ENCODE measurements at regions not wholly inside any gene's neighbourhood (a gene's known extent, or its start where the extent isn't known, plus 50 kb on each side); places are given as distances from the start of the nearest gene placed in this dataset.

DNA sequence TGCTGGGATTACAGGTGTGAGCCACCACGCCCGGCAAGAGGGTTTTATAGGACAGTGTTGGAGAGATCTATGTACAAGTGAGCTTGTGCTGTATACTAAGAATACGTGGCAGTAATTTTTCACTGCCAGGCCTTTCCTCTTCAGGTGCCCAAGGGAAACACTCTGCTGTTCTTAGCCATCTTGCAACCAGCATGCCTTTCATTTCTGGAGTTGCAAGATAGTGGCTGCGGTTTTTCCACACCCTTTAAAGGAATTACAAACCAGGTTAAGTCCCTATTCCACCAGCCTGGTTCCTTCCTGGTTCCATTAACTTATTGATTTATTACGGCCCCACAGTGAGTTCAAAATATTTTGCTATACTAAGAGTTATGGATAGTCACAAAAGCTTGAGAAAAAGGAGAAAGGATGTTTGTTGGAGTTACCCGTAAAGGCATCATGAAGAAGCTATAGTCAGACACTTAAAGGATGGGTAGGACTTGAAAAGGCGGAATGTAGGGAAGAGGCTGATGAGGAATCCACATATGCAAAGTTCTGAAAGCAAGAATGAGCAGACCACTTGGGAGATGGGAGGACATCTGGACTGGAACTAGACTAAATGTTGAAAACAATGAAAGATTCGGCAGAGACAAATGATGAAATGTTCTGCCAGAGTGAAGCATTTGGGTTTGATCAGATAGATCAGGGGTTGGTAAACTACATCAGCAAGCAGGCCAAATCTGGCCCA is 61.4 kb upstream of the ASIP start (continued):
- TF ChIP-seq, protein P1, sequence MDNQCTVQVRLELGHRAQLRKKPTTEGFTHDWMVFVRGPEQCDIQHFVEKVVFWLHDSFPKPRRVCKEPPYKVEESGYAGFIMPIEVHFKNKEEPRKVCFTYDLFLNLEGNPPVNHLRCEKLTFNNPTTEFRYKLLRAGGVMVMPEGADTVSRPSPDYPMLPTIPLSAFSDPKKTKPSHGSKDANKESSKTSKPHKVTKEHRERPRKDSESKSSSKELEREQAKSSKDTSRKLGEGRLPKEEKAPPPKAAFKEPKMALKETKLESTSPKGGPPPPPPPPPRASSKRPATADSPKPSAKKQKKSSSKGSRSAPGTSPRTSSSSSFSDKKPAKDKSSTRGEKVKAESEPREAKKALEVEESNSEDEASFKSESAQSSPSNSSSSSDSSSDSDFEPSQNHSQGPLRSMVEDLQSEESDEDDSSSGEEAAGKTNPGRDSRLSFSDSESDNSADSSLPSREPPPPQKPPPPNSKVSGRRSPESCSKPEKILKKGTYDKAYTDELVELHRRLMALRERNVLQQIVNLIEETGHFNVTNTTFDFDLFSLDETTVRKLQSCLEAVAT (IDR thresholded peaks at IDR 0.05), result no peak

DNA sequence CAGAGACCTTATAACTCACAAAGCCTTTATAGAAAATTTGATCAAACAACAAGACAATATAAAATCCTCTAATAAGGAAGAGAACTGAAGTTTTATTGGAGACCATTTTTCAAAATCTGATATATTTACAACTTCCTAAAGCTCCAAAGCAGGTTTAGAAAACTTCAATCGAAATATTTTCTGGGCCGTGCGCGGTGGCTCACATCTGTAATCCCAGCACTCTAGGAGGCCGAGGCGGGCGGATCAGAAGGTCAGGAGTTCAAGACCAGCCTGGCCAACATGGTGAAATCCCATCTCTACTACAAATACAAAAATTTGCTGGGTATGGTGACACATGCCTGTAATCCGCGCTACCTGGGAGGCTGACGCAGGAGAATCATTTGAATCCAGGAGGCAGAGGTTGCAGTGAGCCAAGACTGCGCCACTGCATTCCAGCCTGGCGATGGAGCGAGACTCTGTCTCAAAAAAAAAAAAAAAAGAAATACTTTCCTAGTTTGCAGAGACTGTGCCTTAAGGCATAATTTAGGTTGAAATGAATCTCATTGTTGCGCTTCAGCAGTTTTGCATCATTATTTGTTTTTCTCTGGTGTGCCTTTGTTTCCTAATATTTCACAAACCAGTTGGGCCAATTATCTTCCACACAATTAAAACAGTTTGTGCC is 60.6 kb upstream of the ASIP start:
- no peak for ATAC-seq
- WGBS (ENCODE audit: insufficient coverage, insufficient replicate concordance, low lambda C conversion rate, missing lambda C conversion rate), result 83% methylated on average over 14 of the region's 14 CpGs
- intact Hi-C loops (cut with micrococcal nuclease; ENCODE audit: unreplicated experiment), result no loop called here
- no peak for FAIRE-seq
- no peak for DNase-seq (ENCODE audit: low read depth, low spot score)
- SMC1A ChIA-PET (ENCODE audit: uncharacterized antibody, unreplicated experiment), result interaction anchor here (1.3 kb wide), 1 partner anchor 10 kb away, joined by 4 read pairs; no protein-coding TSS in a partner anchor
- Histone ChIP-seq H4K20me1 (ENCODE audit: control insufficient read depth, insufficient read depth) (no peaks in the 10 kb centered on the region), H3K9me3 (replicated peaks; ENCODE audit: control insufficient read depth, insufficient read depth, low read length) (no peaks in the 10 kb centered on the region), H3K4me1 (ENCODE audit: control insufficient read depth, insufficient read depth, low read length) (no peaks in the 10 kb centered on the region), H3K79me2 (ENCODE audit: control insufficient read depth, insufficient read depth, low read length) (no peaks in the 10 kb centered on the region), H3K36me3 (ENCODE audit: control insufficient read depth in 2 of 2, insufficient read depth in 2 of 2, low read length in 1 of 2) (no peaks in the 10 kb centered on the region), H3K4me2 (ENCODE audit: control insufficient read depth, insufficient read depth) (no peak overlapping the region), H3K4me3 (no peak overlapping the region), H3K27me3 (replicated peaks in 1 of 2; ENCODE audit: control insufficient read depth in 2 of 2, insufficient read depth in 2 of 2, low read length in 1 of 2) (peaks cover 0 to 4% of the 10 kb centered on the region in 2 experiments; a peak in 1 of 4 replicates), H3K27ac (ENCODE audit: control insufficient read depth, insufficient read depth) (no peak overlapping the region), H2AFZ (ENCODE audit: control insufficient read depth, low read depth, low read length) (no peak overlapping the region), H3K9ac (ENCODE audit: control insufficient read depth, insufficient read depth, low read length) (no peak overlapping the region)
- no TSS peak for BruUV-seq (replicated peaks)
- in situ Hi-C loops (cut with MboI), result no loop called here
- POLR2A ChIA-PET, result no interaction called here
- RAD21 ChIA-PET (ENCODE audit: unreplicated experiment), result no interaction called here
- CTCF ChIA-PET, result no interaction called here
- TF ChIP-seq, protein P2, sequence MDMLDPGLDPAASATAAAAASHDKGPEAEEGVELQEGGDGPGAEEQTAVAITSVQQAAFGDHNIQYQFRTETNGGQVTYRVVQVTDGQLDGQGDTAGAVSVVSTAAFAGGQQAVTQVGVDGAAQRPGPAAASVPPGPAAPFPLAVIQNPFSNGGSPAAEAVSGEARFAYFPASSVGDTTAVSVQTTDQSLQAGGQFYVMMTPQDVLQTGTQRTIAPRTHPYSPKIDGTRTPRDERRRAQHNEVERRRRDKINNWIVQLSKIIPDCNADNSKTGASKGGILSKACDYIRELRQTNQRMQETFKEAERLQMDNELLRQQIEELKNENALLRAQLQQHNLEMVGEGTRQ (IDR thresholded peaks at IDR 0.05; ENCODE audit: borderline replicate concordance, low read depth, low read length), result no peak
- TF ChIP-seq POLR2AphosphoS2 (IDR thresholded peaks at IDR 0.05; ENCODE audit: low read depth, low read length) (no peak), SMARCA5 (IDR thresholded peaks at IDR 0.05) (no peak), MEF2B (IDR thresholded peaks at IDR 0.05; ENCODE audit: partially characterized antibody, poor library complexity, severe bottlenecking) (no peak), ESRRA (IDR thresholded peaks at IDR 0.05; ENCODE audit: low read length) (no peak), POU2F2 (IDR thresholded peaks at IDR 0.05; ENCODE audit: borderline replicate concordance, low read depth, low read length) (no peak), RELA (IDR thresholded peaks at IDR 0.05; ENCODE audit: borderline replicate concordance, partially characterized antibody) (no peak)
- TF ChIP-seq, protein P3, sequence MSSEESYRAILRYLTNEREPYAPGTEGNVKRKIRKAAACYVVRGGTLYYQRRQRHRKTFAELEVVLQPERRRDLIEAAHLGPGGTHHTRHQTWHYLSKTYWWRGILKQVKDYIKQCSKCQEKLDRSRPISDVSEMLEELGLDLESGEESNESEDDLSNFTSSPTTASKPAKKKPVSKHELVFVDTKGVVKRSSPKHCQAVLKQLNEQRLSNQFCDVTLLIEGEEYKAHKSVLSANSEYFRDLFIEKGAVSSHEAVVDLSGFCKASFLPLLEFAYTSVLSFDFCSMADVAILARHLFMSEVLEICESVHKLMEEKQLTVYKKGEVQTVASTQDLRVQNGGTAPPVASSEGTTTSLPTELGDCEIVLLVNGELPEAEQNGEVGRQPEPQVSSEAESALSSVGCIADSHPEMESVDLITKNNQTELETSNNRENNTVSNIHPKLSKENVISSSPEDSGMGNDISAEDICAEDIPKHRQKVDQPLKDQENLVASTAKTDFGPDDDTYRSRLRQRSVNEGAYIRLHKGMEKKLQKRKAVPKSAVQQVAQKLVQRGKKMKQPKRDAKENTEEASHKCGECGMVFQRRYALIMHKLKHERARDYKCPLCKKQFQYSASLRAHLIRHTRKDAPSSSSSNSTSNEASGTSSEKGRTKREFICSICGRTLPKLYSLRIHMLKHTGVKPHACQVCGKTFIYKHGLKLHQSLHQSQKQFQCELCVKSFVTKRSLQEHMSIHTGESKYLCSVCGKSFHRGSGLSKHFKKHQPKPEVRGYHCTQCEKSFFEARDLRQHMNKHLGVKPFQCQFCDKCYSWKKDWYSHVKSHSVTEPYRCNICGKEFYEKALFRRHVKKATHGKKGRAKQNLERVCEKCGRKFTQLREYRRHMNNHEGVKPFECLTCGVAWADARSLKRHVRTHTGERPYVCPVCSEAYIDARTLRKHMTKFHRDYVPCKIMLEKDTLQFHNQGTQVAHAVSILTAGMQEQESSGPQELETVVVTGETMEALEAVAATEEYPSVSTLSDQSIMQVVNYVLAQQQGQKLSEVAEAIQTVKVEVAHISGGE (CRISPR knock-in tag; IDR thresholded peaks at IDR 0.05), result no peak
- TF ChIP-seq, protein P4, sequence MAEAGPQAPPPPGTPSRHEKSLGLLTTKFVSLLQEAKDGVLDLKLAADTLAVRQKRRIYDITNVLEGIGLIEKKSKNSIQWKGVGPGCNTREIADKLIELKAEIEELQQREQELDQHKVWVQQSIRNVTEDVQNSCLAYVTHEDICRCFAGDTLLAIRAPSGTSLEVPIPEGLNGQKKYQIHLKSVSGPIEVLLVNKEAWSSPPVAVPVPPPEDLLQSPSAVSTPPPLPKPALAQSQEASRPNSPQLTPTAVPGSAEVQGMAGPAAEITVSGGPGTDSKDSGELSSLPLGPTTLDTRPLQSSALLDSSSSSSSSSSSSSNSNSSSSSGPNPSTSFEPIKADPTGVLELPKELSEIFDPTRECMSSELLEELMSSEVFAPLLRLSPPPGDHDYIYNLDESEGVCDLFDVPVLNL (IDR thresholded peaks at IDR 0.05; ENCODE audit: low read depth, low read length), result no peak
- TF ChIP-seq, protein P5, sequence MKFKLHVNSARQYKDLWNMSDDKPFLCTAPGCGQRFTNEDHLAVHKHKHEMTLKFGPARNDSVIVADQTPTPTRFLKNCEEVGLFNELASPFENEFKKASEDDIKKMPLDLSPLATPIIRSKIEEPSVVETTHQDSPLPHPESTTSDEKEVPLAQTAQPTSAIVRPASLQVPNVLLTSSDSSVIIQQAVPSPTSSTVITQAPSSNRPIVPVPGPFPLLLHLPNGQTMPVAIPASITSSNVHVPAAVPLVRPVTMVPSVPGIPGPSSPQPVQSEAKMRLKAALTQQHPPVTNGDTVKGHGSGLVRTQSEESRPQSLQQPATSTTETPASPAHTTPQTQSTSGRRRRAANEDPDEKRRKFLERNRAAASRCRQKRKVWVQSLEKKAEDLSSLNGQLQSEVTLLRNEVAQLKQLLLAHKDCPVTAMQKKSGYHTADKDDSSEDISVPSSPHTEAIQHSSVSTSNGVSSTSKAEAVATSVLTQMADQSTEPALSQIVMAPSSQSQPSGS (IDR thresholded peaks at IDR 0.05; ENCODE audit: low read length), result no peak
